A673 (cell line): ENCODE measurements at regions not wholly inside any gene's neighbourhood (a gene's known extent, or its start where the extent isn't known, plus 50 kb on each side); places are given as distances from the start of the nearest gene placed in this dataset.

Experiments
- BruUV-seq: library from RNA; stranded (reverse); fragments of 400-500 nt; replicated peaks from 2 replicates; lab custom pipeline; 2021; lab: Mats Ljungman, UMichigan
- CTCF ChIA-PET: fragments of 300-600 bp; sonication (Branson Sonifier 250); formaldehyde crosslinking; loops from one replicate; lab custom pipeline; 2022; ENCODE audit warnings: antibody characterized with exemption; lab: Charles Lee
- POLR2A ChIA-PET: fragments of 300-600 bp; sonication (Branson Sonifier 250); formaldehyde crosslinking; loops from one replicate; lab custom pipeline; 2022; ENCODE audit warnings: antibody characterized with exemption; ENCODE audit not compliant: low non-redundant PET; lab: Charles Lee
- DNase-seq: peaks from one replicate; pipeline ENCODE4 v3.0.0-alpha.2; 2015; ENCODE audit warnings: low spot score
- H3K27ac ChIP-seq: fragments of 200-600 bp; sonication (generic); 2 replicates; pipeline ENCODE4 v1.5.1; 2016; ENCODE audit warnings: mixed run types, low read depth, mild to moderate bottlenecking, mixed read lengths, antibody characterized with exemption, low read length; ENCODE audit not compliant: poor library complexity, severe bottlenecking
- H3K27me3 ChIP-seq: fragments of 200-600 bp; sonication (generic); replicated peaks from 2 replicates; pipeline ENCODE4 v1.6.1; 2017; ENCODE audit warnings: mixed run types, low read depth, mild to moderate bottlenecking, mixed read lengths, antibody characterized with exemption, low read length; ENCODE audit not compliant: insufficient read depth, poor library complexity
- H3K36me3 ChIP-seq: fragments of 200-600 bp; sonication (generic); 2 replicates; pipeline ENCODE4 v1.6.1; 2016; ENCODE audit warnings: mixed run types, mild to moderate bottlenecking, mixed read lengths, antibody characterized with exemption, low read length; ENCODE audit not compliant: insufficient read depth, poor library complexity, severe bottlenecking
- H3K4me1 ChIP-seq: fragments of 200-600 bp; sonication (generic); 2 replicates; pipeline ENCODE4 v1.6.1; 2017; ENCODE audit warnings: mixed run types, mild to moderate bottlenecking, mixed read lengths, antibody characterized with exemption, low read length; ENCODE audit not compliant: insufficient read depth, poor library complexity, severe bottlenecking
- H3K4me3 ChIP-seq: fragments of 200-600 bp; sonication (generic); 2 replicates; pipeline ENCODE4 v1.5.1; 2016; ENCODE audit warnings: low read depth, mixed run types, mild to moderate bottlenecking, mixed read lengths, low read length; ENCODE audit not compliant: poor library complexity, severe bottlenecking
- H3K9me3 ChIP-seq: fragments of 200-600 bp; sonication (generic); 2 replicates; pipeline ENCODE4 v1.6.1; 2016; ENCODE audit warnings: mixed run types, low read depth, mild to moderate bottlenecking, mixed read lengths, antibody characterized with exemption, low read length; ENCODE audit not compliant: poor library complexity, severe bottlenecking
- EZH2 ChIP-seq: fragments of 200-600 bp; sonication (generic); IDR thresholded peaks from 2 replicates; pipeline ENCODE4 v1.6.1; 2017; ENCODE audit warnings: borderline replicate concordance, low read depth, mild to moderate bottlenecking, mixed read lengths, antibody characterized with exemption, low read length; ENCODE audit not compliant: poor library complexity, severe bottlenecking
- intact Hi-C: fragments of 100-400 bp; cut with micrococcal nuclease; formaldehyde crosslinking; loops from one replicate; pipeline ENCODE4 v1.10.0; 2022; ENCODE audit not compliant: unreplicated experiment
- TF ChIP-seq, protein P1 (sequence below): fragments of 300-800, 200-600 bp; sonication (generic); conservative IDR thresholded peaks from 2 replicates; pipeline ENCODE4 v1.5.1; 2017; ENCODE audit warnings: low read depth, mild to moderate bottlenecking, antibody characterized with exemption, low read length, moderate library complexity, mixed read lengths

DNA sequence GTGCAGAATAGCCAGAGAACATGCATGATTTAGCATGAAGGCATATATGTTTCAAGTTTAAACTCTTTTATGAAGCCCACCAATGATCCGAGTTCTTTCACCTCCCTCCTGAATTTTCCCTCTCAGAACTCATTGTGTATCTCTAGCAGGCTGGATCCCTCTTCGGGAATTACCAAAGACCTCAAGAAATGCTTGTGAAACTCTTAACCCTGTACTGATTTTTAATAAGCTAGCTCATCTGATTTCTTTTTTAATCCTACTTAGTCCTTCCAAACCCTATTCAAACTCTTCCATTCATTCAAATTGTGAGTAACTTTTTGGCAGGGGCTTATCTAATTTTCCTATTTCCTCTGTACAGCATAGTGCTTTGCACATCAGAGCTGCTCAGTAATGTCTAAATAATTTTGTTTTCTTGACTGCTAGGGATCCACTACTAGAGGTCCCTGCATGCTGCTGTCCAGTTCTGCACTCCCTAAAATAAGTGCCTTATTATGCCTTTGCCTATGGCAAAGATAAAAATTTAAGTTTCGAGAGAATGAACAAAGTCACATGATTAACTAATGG is 723.8 kb downstream of the CDH11 start:
- DNase-seq: peak; percentile 23
- H3K4me3 ChIP-seq: no peak overlapping the region
- H3K27ac ChIP-seq: no peak overlapping the region
- no TSS peak for BruUV-seq
- intact Hi-C loops: no loop called here
- POLR2A ChIA-PET: no interaction called here
- H3K27me3 ChIP-seq: no peaks in the 10 kb centered on the region
- H3K4me1 ChIP-seq: no peaks in the 10 kb centered on the region
- H3K9me3 ChIP-seq: no peaks in the 10 kb centered on the region
- no peaks in the 10 kb centered on the region for H3K36me3 ChIP-seq
- TF ChIP-seq, protein P1, sequence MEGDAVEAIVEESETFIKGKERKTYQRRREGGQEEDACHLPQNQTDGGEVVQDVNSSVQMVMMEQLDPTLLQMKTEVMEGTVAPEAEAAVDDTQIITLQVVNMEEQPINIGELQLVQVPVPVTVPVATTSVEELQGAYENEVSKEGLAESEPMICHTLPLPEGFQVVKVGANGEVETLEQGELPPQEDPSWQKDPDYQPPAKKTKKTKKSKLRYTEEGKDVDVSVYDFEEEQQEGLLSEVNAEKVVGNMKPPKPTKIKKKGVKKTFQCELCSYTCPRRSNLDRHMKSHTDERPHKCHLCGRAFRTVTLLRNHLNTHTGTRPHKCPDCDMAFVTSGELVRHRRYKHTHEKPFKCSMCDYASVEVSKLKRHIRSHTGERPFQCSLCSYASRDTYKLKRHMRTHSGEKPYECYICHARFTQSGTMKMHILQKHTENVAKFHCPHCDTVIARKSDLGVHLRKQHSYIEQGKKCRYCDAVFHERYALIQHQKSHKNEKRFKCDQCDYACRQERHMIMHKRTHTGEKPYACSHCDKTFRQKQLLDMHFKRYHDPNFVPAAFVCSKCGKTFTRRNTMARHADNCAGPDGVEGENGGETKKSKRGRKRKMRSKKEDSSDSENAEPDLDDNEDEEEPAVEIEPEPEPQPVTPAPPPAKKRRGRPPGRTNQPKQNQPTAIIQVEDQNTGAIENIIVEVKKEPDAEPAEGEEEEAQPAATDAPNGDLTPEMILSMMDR: no peak
- TF ChIP-seq EZH2: no peak
- CTCF ChIA-PET: no interaction called here

DNA sequence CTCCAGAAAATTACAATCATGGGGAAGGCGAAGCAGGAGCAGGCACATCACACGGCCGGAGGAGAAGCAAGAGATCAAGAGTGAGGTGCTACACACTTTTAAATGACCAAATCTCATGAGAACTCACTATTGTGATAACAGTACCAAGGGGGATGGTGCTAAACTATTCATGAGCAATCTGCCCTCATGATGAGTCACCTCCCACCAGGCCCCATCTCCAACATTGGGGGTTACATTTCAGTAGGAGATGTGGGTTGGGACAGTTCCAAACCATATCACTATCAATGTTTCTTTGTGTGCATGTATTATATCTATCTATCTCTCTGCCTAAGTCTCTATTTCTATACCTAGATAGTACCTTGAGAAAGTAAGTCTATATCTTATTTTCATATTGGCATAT is 724.8 kb downstream of the CDH11 start:
- no TSS peak for BruUV-seq
- H3K9me3 ChIP-seq: no peaks in the 10 kb centered on the region
- H3K27ac ChIP-seq: no peak overlapping the region
- TF ChIP-seq, protein P1: no peak
- TF ChIP-seq EZH2: no peak
- CTCF ChIA-PET: no interaction called here
- no peak for DNase-seq
- H3K36me3 ChIP-seq: no peaks in the 10 kb centered on the region
- H3K4me3 ChIP-seq: no peak overlapping the region
- no peaks in the 10 kb centered on the region for H3K27me3 ChIP-seq
- no peaks in the 10 kb centered on the region for H3K4me1 ChIP-seq
- intact Hi-C loops: no loop called here
- POLR2A ChIA-PET: no interaction called here

DNA sequence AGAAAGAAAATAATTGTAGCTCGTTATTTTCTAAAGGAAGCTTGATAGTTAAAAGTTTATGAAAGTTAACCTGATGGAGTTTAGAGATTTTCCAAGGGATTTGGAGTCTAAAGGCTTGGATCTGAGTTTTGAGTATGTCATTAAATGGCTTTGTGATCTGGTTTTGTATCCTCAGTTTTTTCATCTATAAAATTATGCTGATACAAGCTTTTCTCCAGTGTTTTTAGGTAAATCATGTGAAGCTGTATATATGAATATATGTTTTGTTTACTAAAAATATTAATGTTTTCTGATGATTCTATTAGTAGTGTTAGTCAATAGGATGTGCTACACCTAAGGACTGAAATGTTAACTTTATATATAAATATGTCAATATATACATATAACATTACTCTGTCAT is 727.8 kb downstream of the CDH11 start:
- CTCF ChIA-PET: no interaction called here

More for the DNA sequence above, 727.8 kb downstream of the CDH11 start:
- POLR2A ChIA-PET: no interaction called here
- no peaks in the 10 kb centered on the region for H3K4me1 ChIP-seq
- H3K27ac ChIP-seq: no peak overlapping the region
- no peak for TF ChIP-seq EZH2
- TF ChIP-seq, protein P1: no peak
- no TSS peak for BruUV-seq
- H3K9me3 ChIP-seq: no peaks in the 10 kb centered on the region
- H3K27me3 ChIP-seq: no peaks in the 10 kb centered on the region
- H3K36me3 ChIP-seq: no peaks in the 10 kb centered on the region
- no peak for DNase-seq
- intact Hi-C loops: no loop called here
- H3K4me3 ChIP-seq: no peak overlapping the region
